NCI-H2081 (cell line): ENCODE measurements at regions not wholly inside any gene's neighbourhood (a gene's known extent, or its start where the extent isn't known, plus 50 kb on each side); places are given as distances from the start of the nearest gene placed in this dataset.
"Not testable (repeated sequence)": the region's sequence is repeated elsewhere in the genome, so short reads cannot be mapped to it uniquely, and the experiment has no call there.

Source experiments
- DNase-seq, 2 experiments: peaks; one replicate each; lab custom pipeline; 2025; lab: John Stamatoyannopoulos, UW

GRCh38 chr2:238502088-238502810 is 75.5 kb downstream of the ASB1 start:
- DNase-seq: no peak

DNA sequence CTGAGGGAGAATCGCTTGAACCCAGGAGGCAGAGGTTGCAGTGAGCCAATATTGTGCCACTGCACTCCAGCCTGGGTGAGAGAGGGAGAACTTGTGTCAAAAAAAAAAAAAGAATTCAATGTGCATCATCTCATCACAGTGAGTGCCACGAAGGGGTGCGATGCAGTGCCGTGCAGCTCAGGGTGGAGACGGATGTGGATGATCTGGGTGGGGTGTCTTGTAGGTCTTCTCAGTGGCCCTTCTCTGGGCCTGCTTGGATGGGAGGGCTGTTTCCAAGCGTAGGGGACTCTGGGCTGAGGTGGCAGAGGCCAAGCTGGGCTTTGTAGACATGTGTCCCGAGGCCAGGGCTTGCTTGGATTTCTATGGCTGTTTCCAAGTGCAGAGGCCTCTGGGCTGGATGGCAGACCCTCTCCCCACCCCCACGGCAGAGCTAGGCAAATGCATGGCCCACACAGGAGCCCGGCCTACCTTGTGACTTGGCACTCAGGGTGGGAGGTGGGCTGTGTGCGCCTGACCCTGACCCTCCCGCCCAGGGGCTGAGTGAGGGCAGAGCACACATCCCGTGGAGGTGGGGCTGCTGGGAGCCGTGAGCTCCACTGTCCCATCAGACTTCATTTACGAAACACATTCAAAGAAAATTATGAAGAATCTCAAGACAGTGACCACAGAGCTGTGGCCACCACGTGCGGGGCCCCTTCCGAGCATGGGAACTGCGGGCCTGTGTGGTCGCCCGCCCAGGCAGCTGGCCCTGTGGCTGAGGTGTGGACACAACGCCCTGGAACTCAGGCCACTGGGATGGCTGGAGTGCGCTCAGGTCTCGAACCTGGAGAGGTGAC is 76.4 kb downstream of the ASB1 start:
- DNase-seq: no peak

- DNase-seq: peak; percentile 84 to 90
Observed at GRCh38 chr2:238504181-238504931, 77.6 kb downstream of the ASB1 start.

DNA sequence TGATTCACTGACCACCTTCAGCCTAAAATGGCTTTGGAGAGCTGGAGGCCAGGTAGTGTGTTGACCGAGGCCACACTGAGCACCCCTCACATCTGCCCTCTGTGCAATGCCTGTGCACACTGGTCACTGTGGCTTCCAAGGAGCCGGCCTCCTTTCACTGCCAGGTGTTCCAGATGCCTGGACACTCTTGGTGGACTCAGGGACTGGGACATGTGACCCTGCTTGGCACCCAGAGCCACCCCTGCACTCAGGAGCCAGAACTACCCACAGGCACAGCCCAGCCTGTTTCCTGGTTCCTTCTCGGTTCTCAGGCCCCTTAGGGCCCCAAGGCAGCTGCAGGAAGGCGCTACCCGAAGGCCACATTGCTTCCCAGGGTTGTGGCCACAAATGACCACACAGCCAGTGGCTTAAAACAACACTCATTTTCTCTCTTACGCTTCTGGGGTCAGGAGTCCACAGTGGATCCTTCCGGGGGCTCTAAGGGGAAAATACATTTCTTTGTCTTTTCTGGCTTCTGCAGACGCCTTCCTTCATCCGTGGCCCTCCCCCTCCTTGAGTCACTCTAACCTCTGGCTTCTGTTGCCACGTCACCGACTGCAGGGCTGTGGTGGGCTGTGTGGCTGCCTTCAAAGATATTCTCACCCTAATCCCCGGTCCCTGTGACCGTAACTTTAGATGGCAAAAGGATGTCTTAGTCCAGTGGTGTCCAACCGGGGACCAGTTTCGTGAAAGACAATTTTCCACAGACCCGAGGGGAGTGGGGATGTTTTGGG is 78.6 kb downstream of the ASB1 start:
- no peak for DNase-seq

DNA sequence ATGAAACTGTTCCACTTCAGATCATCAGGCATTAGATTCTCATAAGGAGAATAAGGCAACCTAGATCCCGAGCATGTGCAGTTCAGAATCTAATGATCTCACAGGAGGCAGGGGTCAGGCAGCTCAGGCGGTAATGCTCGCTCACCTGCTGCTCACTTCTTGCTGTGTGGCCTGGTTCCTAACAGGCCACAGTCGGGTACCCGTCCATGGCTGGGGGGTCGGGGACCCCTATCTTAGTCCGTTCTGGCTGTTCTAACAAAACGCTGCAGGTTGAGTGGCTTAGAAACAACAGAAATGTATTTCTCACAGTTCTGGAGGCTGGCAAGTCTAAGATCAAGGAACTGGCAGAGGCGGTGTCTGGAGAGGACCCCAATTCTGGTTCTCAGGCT is 79.2 kb downstream of the ASB1 start:
- DNase-seq: no peak

DNA sequence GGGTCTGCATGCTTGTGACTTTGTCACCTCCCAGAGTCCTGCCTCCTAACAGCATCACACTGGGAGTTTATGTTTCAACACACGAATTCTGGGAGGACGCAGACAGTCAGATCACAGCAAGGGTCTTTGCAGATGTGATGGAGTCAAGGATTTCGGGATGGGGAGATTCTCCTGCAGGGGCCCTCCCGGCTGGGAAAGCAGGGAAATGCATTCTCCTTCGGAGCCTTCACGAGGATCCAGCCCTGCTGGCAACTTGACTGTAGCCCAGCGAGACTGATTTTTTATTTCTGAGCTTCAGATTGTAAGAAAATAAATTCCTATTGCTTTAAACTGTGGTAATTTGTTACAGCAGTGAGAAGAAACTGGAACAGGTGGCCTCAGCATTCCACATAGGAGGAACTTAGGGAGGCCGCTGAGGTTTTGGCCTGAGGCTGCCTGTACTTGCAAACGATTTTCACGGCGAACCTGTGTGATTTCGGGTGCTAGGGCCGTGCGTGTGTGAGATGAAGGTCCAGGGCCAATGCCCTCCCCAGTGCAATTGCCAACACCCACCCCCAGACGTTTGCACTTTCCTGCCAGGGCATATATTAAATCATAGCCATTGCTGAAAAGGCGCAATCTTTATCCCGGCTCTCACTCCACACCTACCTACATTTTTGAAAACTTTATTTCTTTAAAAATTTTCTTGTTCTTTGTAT is 79.8 kb downstream of the ASB1 start:
- DNase-seq: no peak

DNA sequence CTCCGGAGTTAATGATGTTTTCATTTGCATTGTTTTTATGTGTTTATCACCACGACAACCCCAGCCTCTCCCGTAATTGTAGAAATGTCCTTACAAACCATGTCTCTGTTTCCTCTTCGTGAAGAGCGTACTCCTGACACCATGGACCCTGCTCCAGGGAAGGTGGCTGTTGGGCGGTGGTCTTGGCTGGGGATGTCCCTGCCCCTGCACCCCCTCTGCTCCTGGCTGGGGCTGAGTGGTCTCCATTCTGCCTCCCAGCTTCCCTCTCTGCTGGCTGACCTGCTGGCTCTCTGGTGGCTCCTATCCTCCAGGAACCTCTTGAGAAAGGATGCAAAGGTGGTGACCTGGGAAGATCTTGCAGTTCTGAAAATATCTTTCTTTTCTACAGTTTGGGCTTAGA is 81.1 kb downstream of the ASB1 start:
- peak in 1 of 2 experiments; percentile 29 for DNase-seq

DNA sequence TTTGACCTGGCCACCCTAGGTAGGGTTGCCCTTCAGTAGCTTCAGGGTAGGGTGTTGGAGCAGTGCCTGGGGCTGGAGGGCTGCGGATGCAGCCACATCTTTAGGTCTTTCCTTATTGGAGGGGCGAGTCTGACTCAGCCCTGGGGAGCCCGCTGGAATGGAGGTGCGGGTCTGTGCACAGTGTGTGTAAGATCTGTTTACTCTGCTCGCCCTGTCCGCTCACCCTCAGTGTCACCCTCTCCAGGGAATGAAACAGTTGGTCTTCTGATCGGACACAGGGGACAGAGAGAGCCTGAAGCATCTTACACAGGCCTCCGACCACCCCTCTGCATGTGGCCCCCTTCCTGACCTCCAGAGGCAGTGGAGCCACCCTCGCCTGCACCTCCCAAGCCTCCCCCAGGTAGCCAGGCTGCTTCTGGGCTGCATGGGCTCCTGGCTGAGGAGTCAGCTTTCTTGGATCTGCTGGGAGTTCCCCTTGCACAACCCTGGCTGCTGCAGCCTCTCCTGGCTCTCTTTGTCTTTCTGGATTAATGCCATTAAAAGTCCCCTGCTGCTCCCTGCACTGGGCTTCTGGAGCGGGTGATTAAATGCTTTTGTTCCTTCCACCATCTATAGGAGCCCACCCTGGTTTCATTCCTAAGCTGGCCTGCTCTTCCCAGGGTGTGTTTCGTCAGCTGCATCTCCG is 82.6 kb downstream of the ASB1 start:
- DNase-seq: peak; percentile 14 to 53

DNA sequence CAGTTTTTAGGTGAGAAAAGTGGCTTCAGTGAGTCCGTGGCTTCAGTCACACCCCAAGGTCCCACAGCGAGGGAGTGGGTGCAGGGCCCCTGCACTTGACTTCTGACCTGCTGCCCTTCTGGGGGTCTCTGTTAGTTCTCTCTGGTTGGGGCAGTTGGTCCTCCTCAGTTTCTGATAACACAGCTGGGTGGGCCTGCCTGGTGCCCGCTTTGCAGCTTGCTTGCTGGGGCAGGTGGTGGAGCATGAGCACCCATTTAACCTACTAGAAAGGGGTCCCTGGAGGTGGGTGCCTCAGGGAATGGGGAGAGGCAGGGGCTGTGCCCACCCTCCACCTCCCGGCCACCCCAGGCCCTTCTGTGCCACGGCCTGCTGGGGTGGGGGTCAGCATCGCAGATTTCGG is 83.2 kb downstream of the ASB1 start:
- no peak for DNase-seq

DNA sequence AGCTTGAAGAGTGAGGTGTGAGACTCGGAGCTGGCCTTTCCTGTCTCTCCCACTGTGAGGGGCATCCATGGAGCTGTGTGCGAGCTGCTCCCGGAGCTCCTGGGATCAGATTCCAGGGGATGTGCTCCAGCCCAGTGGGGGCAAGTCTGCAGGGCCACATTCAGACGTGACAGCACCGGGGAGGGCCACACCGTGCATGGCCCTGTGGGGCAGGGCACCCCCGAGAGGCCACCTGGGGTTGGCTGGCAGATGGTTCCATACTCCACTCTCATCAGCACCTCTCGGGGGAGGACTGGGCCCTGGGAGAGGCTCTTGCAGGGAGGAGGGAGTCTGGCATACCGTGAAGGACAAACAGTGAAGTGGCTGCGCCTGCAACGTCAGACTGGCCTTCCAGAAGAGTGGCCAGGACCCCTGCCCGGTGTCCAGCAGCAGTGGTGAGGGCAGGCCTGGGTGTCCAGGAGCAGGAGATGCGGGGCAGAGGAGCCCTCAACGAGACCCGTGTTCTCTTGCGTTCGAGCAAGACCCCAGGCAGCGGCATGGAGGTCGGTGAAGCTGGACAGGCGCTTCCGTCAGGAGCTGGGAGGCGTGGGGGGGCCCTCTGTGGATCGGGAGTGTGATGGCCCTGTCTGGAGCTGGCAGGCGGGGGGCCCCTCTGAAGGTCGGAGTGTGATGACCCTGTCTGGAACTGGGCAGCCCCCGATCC is 84.3 kb downstream of the ASB1 start:
- peak in 1 of 2 experiments; percentile 4 for DNase-seq

GRCh38 chr2:238511614-238511950 is 84.9 kb downstream of the ASB1 start:
- DNase-seq: no peak

GRCh38 chr2:238512247-238512867 is 85.6 kb downstream of the ASB1 start:
- no peak for DNase-seq

DNA sequence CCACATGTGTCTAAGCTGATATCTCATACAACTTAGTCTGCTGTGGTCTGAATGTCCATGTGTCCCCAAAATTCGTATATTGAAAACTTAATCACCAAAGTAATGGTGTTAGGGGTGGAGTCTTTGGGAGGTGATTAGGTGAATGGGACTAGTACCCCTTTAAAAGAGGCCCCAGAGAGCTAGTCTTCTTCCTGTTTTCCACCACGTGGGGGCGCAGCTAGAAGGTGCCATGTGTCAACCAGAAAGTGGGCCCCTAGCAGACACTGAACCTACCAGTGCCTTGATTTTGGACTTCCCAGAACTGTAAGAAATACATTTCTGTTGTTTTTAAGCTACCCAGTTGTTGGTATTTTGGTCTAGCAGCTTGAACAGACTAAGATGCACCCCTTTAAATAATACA is 86.6 kb downstream of the ASB1 start:
- DNase-seq: peak in 1 of 2 experiments; percentile 39

DNA sequence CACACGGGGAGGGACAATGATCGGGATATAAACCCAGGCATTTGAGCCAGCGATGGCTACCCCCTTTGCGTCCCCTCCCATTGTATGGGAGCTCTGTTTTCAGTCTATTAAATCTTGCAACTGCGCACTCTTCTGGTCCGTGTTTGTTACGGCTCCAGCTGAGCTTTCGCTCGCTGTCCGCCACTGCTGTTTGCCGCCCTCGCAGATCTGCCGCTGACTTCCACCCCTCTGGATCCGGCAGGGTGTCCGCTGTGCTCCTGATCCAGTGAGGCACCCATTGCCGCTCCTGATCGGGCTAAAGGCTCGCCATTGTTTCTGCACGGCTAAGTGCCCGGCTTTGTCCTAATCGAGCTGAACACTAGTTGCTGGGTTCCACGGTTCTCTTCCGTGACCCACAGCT is 87.3 kb downstream of the ASB1 start:
- DNase-seq: not testable (repeated sequence)

GRCh38 chr2:238515377-238515776 is 88.7 kb downstream of the ASB1 start:
- DNase-seq: no peak

DNA sequence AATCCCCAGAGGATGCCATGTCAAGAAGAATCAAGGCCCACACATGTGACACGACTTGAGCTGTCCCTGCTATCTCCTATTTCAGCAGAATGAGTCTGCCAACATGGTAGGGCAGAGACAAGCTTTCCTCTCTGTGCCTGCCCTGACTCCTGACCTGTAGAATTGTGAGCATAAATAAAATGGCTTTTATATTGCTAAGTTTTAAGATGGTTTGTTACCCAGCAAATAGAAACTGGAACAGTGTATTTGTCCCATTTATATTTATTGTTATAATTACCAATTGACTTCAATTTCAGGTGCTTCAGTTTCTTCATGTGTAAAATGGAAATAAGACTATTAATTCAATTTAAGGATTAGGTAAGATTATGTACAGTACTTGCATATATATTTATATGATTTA is 90.5 kb downstream of the ASB1 start:
- DNase-seq: no peak

- no peak for DNase-seq
Observed at GRCh38 chr2:238518172-238518820, 91.6 kb downstream of the ASB1 start.

- DNase-seq: no peak
Observed at GRCh38 chr2:238518821-238519186, 92.1 kb downstream of the ASB1 start.

DNA sequence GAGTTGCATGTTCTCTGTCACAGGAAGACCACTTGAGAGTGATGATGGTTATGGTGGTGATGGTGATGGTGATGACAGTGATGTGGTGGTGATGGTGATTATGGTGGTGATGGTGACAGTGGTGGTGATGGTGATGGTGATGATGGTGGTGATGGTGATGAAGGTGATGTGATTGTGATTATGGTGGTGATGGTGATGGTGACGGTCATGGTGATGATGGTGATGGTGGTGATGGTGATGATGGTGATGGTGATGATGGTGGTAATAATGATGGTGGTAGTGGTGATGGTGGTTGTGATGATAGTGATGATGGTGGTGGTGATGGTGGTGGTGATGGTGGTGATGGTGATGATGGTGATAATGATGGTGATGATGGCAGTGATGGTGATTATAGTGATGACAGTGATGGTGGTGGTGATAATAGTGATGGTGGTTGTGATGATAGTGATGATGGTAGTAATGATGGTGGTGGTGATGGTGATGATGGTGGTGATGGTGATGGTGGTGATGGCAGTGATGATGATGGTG is 93.7 kb downstream of the ASB1 start:
- no peak for DNase-seq
